SU-DHL-6 (cell line): ENCODE measurements at regions not wholly inside any gene's neighbourhood (a gene's known extent, or its start where the extent isn't known, plus 50 kb on each side); places are given as distances from the start of the nearest gene placed in this dataset.

ENCODE experiments used
- H2AFZ ChIP-seq: fragments of 200-600 bp; sonication (generic); 2 replicates; pipeline ENCODE4 v1.6.1; 2014; ENCODE audit warnings: low read depth, mild to moderate bottlenecking, moderate library complexity, mixed read lengths, antibody characterized with exemption, low read length; ENCODE audit not compliant: severe bottlenecking
- H3F3A ChIP-seq: fragments of 200-600 bp; shearing (Covaris generic); 2 replicates; pipeline ENCODE4 v1.6.0; 2016; ENCODE audit warnings: antibody characterized with exemption, mild to moderate bottlenecking; ENCODE audit not compliant: insufficient read depth
- H3K27ac ChIP-seq: fragments of 200-600 bp; sonication (generic); 2 replicates; pipeline ENCODE4 v1.5.1; 2016; ENCODE audit warnings: low read depth, mild to moderate bottlenecking, low read length, moderate library complexity, mixed read lengths
- H3K27me3 ChIP-seq: fragments of 200-600 bp; sonication (generic), shearing (Covaris generic); 2 replicates; pipeline ENCODE4 v1.6.0; 2014; ENCODE audit warnings: mild to moderate bottlenecking, low read length
- H3K36me3 ChIP-seq: fragments of 200-600 bp; sonication (generic); 2 replicates; pipeline ENCODE4 v1.6.1; 2014; ENCODE audit warnings: mild to moderate bottlenecking, low read length, mixed read lengths
- H3K4me2 ChIP-seq: fragments of 300-600, 200-600 bp; shearing (Covaris generic), sonication (generic); 2 replicates; pipeline ENCODE4 v1.6.0; 2014; ENCODE audit warnings: low read length, low read depth, mild to moderate bottlenecking; ENCODE audit not compliant: poor library complexity, severe bottlenecking
- H3K4me3 ChIP-seq: fragments of 200-600 bp; sonication (generic); 2 replicates; pipeline ENCODE4 v1.5.1; 2014; ENCODE audit warnings: antibody characterized with exemption, low read length, mild to moderate bottlenecking, mixed read lengths; ENCODE audit not compliant: insufficient read depth, poor library complexity, severe bottlenecking
- H3K79me2 ChIP-seq: fragments of 200-600 bp; sonication (generic); 2 replicates; pipeline ENCODE4 v1.6.1; 2014; ENCODE audit warnings: mild to moderate bottlenecking, low read length, moderate library complexity; ENCODE audit not compliant: insufficient read depth
- H3K9ac ChIP-seq: fragments of 200-600 bp; sonication (generic); 2 replicates; pipeline ENCODE4 v1.7.0; 2014; ENCODE audit warnings: mild to moderate bottlenecking, low read length
- H3K9me2 ChIP-seq: fragments of 200-600 bp; sonication (generic); replicated peaks from 2 replicates; pipeline ENCODE4 v1.6.1; 2014; ENCODE audit warnings: low read length; ENCODE audit not compliant: insufficient read depth
- H3K9me3 ChIP-seq: fragments of 200-600 bp; sonication (generic); 2 replicates; pipeline ENCODE4 v1.6.1; 2014; ENCODE audit warnings: low read length, mixed read lengths; ENCODE audit not compliant: insufficient read depth
- H4K20me1 ChIP-seq: fragments of 200-600 bp; sonication (generic); 2 replicates; pipeline ENCODE4 v1.6.1; 2014; ENCODE audit warnings: low read depth, mild to moderate bottlenecking, antibody characterized with exemption, low read length, moderate library complexity, mixed read lengths
- CTCF ChIP-seq: fragments of 200-600 bp; sonication (generic); IDR thresholded peaks from one replicate; pipeline ENCODE4 v1.5.1; 2017; ENCODE audit warnings: antibody characterized with exemption, mild to moderate bottlenecking, low read length, moderate library complexity; ENCODE audit not compliant: insufficient read depth, poor library complexity, severe bottlenecking
- EZH2phosphoT487 ChIP-seq: fragments of 200-600 bp; sonication (generic), shearing (Covaris generic); conservative IDR thresholded peaks from 2 replicates; pipeline ENCODE4 v1.6.1; 2018; ENCODE audit warnings: mild to moderate bottlenecking, antibody characterized with exemption, low read length, moderate library complexity, mixed read lengths

- Histone ChIP-seq H3K27ac (no peak overlapping the region), H3K9me3 (no peaks in the 10 kb centered on the region), H3K4me2 (no peak overlapping the region), H3F3A (no peaks in the 10 kb centered on the region), H3K27me3 (no peaks in the 10 kb centered on the region), H3K9ac (no peak overlapping the region), H3K79me2 (no peaks in the 10 kb centered on the region), H3K9me2 (no peaks in the 10 kb centered on the region), H2AFZ (no peak overlapping the region), H3K36me3 (no peaks in the 10 kb centered on the region), H3K4me3 (no peak overlapping the region), H4K20me1 (no peaks in the 10 kb centered on the region)
- no peak for TF ChIP-seq CTCF
- TF ChIP-seq EZH2phosphoT487 = no peak
Observed at GRCh38 chr6:119962505-119962904, 612.9 kb upstream of the MAN1A1 start.

- Histone ChIP-seq H3F3A (no peaks in the 10 kb centered on the region), H3K27me3 (no peaks in the 10 kb centered on the region), H2AFZ (no peak overlapping the region), H3K9me2 (no peaks in the 10 kb centered on the region), H4K20me1 (no peaks in the 10 kb centered on the region), H3K9me3 (no peaks in the 10 kb centered on the region), H3K36me3 (no peaks in the 10 kb centered on the region), H3K79me2 (no peaks in the 10 kb centered on the region), H3K27ac (no peak overlapping the region), H3K9ac (no peak overlapping the region), H3K4me2 (no peak overlapping the region), H3K4me3 (no peak overlapping the region)
- no peak for TF ChIP-seq EZH2phosphoT487
- TF ChIP-seq CTCF = no peak
Observed at GRCh38 chr6:119961450-119961849, 611.9 kb upstream of the MAN1A1 start.

- Histone ChIP-seq H3K36me3 (no peaks in the 10 kb centered on the region), H3K4me3 (no peak overlapping the region), H2AFZ (no peak overlapping the region), H3K9me2 (no peaks in the 10 kb centered on the region), H3F3A (no peaks in the 10 kb centered on the region), H4K20me1 (no peaks in the 10 kb centered on the region), H3K27ac (no peak overlapping the region), H3K27me3 (no peaks in the 10 kb centered on the region), H3K4me2 (no peak overlapping the region), H3K9ac (no peak overlapping the region), H3K9me3 (no peaks in the 10 kb centered on the region), H3K79me2 (no peaks in the 10 kb centered on the region)
- TF ChIP-seq CTCF = no peak
- TF ChIP-seq EZH2phosphoT487 = no peak
Observed at GRCh38 chr6:119960456-119960855, 610.9 kb upstream of the MAN1A1 start.

- Histone ChIP-seq H3K9ac (no peak overlapping the region), H3F3A (no peaks in the 10 kb centered on the region), H3K36me3 (no peaks in the 10 kb centered on the region), H2AFZ (no peak overlapping the region), H3K9me2 (no peaks in the 10 kb centered on the region), H3K79me2 (no peaks in the 10 kb centered on the region), H3K27ac (no peak overlapping the region), H3K4me2 (no peak overlapping the region), H3K4me3 (no peak overlapping the region), H3K9me3 (no peaks in the 10 kb centered on the region), H4K20me1 (no peaks in the 10 kb centered on the region), H3K27me3 (no peaks in the 10 kb centered on the region)
- no peak for TF ChIP-seq EZH2phosphoT487
- TF ChIP-seq CTCF = no peak
Observed at GRCh38 chr6:119960036-119960435, 610.5 kb upstream of the MAN1A1 start.
